HuH-7 (cell line): ENCODE measurements at regions not wholly inside any gene's neighbourhood (a gene's known extent, or its start where the extent isn't known, plus 50 kb on each side); places are given as distances from the start of the nearest gene placed in this dataset.

Experiments
- DNase-seq: peaks from one replicate; pipeline ENCODE4 v3.0.0; 2011; ENCODE audit warnings: low spot score

DNA sequence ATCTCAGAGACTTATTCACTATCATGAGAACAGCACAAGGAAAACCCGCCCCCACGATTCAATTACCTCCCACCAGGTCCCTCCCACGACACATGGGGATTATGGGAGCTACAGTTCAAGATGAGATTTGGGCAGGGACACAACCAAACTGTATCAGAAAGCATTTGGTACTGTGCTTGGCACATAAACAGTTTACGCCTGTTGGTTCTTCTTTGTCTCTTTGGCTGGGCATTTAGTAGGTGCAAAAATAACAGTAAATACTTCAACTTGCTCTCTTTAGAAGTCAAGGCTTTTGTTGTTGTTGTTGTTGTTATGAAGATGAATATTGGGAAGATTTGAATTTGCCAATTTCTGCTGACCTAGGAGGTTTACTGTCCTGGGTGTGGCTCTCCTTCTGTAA, 175.4 kb upstream of the IGSF21 start:
- DNase-seq = no peak

DNA sequence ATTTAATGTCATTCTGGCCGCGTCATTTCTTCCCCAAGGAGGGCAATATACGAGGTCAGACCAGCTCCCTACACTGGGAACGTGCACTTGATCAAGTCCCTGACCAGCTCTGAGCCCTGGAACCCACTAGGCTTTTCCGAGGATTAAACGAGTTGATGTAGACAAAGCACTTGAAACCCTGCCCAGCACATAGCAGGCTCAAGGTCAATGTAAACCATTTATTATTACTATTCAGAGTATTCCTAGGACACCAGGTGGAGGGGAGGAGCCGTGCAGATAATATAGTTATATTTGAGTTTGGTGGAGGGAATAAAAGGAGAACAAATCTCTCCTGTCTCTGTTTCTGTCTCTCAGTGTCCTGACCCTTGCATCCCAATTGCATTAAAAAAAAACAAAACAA, 174.1 kb upstream of the IGSF21 start:
- no peak for DNase-seq

DNA sequence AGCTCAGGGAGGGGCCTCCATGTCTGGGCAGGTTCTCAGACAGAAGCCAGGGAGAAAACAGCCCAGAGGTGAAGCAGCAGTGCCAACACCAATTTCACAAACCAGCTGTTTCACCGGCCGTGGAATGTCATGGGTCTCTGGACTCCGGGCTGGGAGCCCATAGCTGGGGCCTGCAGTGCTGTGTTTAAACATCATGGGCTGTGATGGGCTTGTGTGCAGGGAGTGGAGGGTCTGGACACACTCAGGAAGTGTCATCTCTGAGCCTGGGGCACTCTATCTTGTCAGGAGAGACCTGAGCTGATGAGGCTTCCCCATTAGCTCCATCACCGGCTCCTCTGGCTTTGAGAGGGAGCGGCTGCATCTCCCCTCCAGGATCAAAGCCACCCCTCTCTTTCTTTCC, 173.6 kb upstream of the IGSF21 start:
- no peak for DNase-seq

DNA sequence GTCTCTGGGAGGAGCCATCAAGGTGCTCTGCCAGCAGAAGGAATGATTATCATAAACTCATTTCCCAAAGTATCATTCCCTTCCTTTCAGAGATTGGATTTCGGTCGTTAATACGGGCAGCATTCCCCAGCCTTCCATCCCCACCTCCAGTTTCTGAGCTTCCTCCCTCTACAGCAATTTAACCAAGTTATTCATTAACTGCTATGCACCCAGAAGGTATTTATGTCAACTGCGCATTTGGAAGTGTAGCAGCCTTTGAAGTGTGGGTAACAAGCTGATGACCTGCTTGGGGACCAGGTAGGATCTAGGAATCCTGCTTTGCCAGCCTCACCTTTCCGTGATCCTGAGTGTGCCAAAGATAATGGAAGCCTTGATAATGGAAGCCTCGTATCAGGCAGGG, 172.4 kb upstream of the IGSF21 start:
- DNase-seq = no peak

DNA sequence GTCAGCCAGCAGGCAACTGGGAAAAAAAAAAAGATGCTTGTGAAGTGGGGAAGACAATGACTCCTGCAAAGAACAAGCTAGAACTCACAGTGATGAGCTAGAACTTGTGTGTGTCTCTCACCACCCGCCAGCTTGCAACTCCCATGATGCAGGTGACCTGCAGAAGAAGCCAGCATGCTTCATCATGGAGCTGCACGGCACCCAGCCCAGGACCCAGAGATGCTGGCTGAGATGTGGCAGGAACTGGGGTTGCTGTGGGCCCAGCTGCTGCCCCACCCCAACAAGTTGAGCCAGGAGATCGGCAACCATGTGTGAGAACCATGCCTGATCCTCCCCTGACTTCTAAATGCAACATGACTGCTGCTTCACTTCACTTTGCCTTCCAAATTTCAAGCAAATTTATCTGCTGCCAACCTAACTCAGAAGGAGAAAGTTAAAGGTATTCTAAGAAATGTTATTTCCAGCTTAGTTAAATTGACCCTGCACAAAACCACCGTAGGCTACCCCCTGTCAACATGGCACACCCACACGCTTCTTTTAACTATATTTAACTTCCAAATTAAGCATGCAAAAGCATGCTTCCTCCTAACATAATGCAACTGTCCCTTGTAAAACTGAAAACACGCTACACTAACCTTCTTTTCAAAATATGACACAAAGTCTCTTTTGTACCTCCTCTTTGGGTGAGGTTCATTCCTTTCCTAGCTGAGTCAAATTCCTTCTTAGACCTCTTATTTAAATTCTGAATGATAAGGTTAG, 166.0 kb upstream of the IGSF21 start:
- DNase-seq = no peak

DNA sequence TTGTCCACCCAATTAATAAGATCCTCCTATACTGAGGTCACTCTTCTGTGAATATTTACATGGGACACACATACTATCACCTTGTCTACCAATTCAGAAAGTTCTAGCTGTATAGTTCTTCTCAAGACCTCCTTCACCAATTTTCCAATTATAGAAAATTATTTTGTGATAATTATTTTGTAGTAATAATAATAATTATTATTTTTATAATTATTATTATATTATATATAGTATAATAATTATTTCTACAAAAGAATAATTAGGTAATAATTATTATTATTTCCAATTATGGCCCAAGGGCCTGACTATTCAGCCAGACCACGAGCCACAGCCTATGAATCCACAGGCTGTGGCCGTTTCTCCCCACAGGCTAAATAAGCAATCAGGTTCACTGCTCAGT, 164.1 kb upstream of the IGSF21 start:
- DNase-seq = no peak

DNA sequence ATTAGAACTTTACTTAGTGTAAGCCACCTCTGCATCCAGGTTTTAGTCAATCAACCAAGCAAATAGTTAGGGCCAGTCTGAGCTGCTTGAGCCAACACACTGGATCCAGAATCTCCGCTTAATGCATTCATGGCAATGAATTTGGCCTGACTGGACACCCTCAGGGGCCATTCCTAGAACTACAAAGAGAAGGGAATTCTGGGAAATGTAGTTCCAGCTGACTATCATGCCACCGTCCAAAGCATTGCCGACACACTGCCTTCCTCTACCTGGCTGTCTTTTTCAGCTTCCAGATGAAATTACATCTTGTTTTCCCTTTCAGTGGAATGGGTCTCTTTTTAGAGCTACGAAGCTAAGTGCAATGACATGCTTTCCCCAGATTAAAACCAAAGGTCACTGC, 163.0 kb upstream of the IGSF21 start:
- DNase-seq = no peak

DNA sequence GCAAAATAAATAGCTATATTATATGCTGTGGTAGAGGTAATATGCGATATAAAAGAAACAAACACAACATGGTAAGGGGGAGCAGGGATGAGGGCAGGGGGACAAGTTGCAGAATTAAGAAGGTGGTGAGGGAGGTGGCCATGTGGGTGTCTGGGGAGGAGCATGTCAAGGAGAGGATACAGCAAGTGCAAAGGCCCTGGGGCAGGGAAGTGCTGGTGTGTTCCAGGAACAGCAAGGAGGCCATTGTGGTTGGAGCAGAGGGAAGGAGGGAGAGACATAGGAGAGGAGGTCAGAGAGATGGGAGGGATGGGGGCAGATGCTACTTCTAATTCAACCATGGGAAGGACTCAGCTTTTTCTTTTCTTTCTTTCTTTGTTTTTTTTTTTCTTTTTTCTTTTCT, 161.2 kb upstream of the IGSF21 start:
- no peak for DNase-seq

DNA sequence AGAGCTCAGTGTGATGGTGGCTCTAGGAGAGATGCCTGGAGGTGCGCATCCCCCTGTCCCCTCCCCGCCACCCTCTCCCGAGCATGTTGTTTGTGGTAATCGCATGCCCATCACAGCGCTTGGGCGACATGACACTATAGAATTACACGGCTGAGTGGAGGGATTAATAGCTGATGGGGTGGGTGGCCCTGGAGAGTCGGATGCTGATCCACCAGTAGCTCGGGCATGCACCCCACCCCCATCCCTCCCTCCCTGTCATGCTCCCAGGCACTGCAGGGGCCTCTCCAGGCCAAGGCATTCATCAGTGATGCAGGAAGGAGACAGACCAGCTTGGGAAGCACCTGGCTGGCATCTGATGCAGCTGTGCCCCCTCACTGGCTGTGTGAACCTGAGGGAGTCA, 159.0 kb upstream of the IGSF21 start:
- no peak for DNase-seq

DNA sequence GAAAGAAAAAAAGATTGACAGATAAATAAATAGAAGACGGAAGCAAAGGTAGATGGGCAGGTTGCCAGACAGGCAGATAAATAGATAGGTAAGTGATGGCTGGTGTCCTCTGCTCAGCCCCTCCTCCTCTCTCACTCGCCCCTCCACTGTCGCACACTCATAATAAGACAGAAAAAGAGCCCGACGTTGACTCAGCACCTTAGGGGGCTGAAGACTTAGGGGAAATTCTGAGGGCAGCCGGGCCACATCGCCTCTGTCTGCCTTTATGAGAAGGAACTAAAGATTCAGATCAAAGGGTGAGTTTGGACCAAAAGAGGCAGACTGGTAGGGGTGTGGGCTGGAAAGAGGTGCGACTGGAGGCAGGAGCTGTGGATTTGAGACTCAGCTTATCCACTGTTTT, 158.1 kb upstream of the IGSF21 start:
- DNase-seq = no peak

DNA sequence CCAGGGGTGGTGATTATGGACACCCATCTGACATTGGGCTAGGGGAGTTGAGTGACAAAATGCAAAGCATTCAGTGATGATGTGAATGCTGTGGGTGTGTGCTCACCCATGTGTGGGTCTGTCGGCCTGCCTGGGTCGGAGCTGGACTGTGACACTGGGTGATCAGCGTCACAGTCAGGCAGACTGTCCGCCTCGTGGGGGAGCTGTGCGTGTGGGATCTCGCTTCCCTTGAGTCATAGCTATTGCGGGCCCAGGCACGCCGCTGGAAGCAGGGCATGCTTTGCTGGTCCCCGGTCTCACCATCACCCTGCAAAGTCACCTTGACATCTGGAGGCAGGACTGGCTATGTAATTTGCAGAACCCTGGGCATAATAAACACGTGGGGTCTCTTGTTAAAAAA, 156.9 kb upstream of the IGSF21 start:
- no peak for DNase-seq

DNA sequence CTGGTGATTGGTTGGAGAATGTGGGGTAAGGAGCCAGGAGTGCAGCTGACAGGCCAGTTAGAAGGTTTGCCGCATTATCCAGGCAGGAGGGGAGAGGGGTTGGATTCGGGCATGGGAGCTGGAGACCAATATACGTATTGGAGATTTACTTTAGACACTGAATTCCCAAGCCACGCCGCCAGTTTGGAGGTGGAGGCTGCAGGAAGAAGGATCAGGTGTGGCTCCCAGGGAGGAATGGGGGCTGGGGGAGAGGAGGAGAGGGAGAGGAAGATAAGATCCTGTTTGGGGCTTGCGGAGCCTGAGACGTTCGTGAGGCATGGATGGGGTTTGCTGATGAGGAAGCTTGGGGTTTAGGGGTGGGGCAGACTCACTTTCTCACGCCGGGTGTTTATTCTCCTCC, 155.1 kb upstream of the IGSF21 start:
- DNase-seq = no peak

DNA sequence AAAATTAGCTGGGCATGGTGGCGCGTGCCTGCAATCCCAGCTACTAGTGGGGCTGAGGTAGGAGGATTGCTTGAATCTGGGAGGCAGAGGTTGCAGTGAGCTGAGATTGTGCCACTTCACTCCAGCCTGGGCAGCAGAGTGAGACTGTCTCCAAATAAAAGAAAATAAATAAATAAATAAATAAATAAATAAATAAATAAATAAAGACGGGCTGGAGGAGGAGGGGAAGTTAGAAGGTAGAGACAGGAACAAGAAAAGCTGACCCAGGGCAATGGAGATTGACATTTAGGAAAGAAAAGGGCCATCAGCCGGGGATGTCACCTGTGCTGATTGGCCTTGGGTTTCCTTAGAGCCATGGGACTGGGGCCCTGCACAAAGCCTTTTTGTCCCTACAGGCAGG, 153.7 kb upstream of the IGSF21 start:
- no peak for DNase-seq

DNA sequence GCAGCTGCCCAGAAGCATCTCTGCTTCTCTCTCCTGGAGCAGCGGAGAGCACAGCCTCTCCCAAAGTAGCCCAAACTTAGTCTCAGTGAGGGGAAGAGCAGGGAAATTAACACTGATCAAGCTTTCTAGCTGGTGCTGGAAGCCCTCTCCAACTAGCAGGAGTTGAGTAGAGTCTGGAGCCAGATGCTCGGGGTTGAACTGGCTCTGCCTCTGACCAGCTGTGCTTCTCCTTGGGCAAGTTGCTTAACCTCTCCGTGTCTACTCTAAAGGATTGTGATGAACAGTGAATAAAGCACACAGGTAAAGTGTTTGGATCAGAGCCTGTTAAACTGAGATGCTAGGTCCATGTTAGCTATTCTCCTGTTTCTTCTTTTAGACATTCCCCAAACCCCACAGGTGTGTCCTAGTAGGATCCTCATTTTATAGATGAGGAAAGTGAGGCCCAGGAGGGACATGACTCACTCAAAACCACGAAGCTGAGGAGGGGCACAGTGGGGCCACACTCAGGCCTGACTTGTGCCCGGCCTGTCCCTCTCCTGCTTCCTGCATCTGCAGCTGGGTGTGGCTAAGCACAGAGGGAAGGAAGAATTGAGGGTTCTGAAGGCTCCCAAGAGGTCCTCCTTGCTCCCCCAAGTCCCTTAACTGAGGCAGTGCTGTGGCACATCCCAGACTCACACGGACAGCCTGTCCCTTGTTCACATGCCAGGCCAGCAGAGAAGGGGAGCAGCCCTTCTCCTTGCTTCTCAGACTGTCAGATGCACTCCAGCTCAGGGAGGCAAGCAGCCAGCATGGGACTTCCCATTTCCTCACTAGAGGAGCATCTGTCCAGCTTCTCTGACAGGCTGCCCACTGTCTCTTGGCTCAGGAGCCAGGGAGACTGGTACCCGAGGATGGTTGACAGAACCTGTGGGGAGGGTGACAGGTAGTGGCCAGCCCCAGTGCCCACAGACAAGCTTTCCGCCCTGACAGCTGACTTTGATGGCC, 152.0 kb upstream of the IGSF21 start:
- DNase-seq = no peak

DNA sequence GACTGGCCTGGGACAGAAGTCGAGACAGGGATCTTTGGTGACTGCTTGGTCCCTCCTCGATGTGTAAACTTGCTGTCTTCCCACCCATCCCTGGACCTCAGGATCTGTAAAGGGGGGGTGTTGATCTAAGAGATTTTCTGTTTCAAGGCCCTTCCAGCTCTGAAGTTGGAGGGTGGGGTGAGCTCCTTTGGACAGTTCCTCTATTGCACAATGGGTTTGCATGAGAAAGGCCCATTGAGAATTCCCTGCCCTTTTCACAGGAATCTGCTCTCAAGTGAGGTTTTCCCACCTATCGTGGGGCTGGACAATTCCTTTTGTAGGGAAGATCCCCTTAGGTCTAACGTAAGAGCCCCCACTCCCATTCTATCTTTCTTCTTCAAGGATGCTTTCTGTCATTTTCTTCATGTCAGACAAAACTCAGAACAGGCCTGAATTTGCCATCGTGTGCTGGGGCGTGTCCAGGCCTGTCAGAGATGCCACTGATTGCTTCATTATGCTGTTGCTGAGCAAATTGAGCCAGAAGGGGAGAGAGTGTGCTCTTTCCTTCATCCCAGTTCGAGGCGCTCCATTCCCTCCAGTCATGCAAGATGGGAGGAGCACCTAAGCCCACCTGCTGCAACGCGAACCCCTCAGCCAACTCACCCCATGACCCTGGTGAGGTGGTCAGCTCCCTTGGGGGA, 149.9 kb upstream of the IGSF21 start:
- no peak for DNase-seq

DNA sequence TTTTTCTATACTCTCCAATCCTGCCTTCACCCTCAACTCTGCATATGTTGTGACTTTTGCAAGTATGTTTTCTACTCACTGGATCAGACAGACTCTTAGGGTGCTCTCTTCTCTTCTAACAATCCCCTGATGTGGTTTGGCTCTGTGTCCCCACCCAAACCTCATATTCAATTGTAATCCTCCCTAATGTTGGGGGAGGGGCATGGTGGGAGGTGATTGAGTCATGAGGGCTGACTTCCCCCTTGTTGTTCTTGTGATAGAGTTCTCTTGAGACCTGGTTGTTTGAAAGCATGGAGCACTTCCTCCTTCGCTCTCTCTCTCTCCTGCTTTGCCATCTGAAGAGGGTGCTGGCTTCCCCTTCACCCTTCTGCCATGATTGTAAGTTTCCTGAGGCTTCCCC, 148.9 kb upstream of the IGSF21 start:
- no peak for DNase-seq

DNA sequence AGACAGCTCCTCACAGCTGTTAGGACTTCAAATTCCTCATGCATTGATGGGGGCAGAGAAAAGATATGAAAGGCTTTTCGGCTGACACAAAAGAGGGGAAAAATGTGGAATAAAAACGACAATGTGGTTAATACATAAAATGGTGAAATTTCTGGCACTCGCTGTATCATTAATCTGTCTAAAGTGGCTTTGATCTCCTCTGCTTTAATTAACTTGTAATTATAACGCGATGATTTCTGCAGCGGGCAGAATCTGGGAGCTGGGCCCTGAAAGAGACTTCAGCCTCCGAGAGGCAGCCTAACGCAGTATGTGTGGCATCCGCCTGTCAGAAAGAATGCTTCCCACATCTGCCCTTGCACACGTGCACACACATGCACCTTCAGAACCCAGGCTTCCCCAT, 144.1 kb upstream of the IGSF21 start:
- no peak for DNase-seq

DNA sequence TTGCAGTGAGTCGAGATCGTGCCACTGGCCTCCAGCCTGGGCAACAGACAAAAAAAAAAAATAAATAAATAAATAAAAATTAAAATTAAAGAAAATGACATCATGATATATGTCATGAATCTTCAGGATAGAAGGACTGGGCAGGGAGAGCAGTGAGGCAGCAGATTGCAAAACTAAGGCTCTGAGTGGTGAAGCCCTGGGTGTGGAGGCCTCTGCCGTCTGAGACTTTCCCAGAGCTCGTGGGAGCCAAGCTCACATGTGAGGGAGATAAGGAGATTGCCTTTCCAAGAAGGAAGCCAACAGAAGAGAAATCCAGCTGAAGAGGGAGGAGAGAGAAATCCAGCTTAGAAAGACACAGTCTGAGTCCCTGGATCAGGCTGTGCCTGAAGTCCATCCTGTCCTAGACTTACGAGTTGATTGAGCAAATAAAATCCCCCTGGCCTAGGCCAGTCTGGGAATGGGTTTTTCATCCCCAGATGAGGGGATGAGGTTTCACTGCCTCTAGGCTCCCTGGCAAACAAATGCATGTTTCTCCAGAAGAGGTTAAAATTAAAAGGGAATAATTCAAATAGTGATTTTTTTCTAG, 142.0 kb upstream of the IGSF21 start:
- DNase-seq = no peak

DNA sequence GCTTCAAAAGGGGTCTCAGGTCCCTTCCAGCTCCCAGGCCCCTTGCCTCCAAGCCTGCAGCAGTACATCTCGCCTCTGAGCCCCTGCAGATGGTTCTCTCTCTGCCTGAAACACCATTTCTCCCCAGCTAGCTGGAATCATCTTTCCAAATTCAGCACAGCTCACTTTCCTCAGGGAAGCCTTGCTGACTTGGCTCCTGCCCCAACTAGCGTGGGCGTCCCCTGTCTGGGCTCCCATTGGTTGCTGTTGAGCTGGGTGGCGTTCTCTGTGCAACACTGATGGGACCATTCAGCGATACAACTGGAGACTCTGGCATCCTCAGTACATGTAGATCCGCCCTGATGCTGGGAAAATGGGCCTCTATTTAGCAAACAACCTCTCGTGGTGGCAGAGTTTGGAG, 141.3 kb upstream of the IGSF21 start:
- no peak for DNase-seq

DNA sequence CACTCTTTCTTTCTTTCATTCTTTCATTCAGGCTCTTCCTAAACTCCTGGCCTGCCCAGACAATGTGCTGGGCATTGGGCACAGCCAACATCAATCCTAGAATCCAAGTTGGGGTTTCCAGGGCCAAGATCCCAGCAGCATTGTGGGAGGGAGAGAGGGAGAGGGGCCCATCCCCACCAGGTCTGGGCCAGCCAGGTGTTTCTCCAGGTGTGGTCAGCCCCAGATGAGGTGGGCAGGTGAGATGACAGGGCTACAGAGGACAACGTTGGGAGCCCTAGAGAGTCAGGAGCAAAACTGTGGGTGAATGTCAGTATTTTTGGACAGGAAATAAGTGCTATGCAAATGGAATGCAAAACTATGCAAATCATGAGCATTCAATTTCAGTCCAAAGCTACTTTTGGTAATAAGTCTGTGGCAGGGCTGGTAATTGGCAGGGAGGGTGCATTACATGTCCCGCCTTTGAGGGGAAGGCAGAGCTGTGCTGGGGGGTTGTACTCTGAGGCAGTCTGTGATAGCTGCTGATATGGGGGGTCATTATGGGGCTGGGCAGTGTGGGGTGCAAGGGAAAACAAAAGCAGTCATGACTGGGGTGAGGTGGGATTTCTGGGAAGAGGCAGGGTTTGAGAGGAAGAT, 139.9 kb upstream of the IGSF21 start:
- DNase-seq = no peak

DNA sequence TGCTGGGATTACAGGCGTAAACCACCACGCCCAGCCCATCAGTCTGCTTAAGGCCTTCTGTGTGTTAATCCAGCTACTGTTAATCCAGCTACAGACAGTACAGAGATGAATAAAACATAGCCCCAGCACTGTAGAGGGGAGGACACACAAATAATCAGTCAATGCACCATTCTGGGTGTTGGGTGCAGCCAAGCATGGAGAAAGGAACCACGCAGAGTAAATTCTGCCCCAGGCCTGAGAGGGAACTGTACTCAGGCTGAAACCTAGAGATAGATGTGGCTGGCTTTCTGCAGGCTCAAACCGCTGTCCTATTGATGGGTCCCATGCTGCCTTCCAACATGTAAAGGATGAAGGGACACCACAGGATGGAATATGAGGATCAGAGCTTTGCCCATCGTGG, 136.8 kb upstream of the IGSF21 start:
- no peak for DNase-seq

DNA sequence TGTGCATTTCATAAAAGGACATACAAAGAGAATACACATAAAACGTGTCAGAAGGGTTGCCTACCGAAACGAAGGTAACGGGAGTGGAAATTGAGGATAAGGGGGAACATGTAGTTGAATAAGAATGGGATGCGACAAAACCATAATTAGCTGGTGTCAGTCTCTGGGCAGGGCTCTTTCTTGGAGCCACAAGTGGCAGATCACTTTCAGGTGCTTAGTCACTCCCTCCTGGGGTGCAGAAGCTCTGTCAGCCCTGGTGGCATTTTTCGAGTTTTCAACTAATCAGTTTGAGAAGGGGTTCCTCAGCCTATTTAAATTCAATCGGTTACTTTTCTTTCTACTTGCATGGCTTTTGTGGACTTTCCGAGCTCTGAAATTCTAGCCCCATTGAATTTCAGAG, 133.9 kb upstream of the IGSF21 start:
- no peak for DNase-seq
